ENCODE measurements at regions not wholly inside any gene's neighbourhood (a gene's known extent, or its start where the extent isn't known, plus 50 kb on each side); places are given as distances from the start of the nearest gene placed in this dataset.

- FAIRE-seq, result no peak
These were observed 450.0 kb downstream of the GATA3 start for GRCh38 chr10:8504499-8504898.

GRCh38 chr10:8507156-8507555 lies 452.7 kb downstream of the GATA3 start:
- no peak for FAIRE-seq

GRCh38 chr10:8508882-8509281 lies 454.4 kb downstream of the GATA3 start:
- FAIRE-seq, result no peak

- FAIRE-seq, result no peak
These were observed 456.0 kb downstream of the GATA3 start for GRCh38 chr10:8510471-8510870.

GRCh38 chr10:8511026-8511425 lies 456.5 kb downstream of the GATA3 start:
- no peak for FAIRE-seq

GRCh38 chr10:8513155-8514147 lies 459.0 kb downstream of the GATA3 start:
- FAIRE-seq, result no peak

GRCh38 chr10:8520382-8520781 lies 465.9 kb downstream of the GATA3 start:
- FAIRE-seq, result no peak

GRCh38 chr10:8527773-8528172 lies 473.3 kb downstream of the GATA3 start:
- no peak for FAIRE-seq

GRCh38 chr10:8531116-8531515 lies 476.6 kb downstream of the GATA3 start:
- FAIRE-seq, result no peak

- FAIRE-seq, result no peak
These were observed 478.2 kb downstream of the GATA3 start for GRCh38 chr10:8532647-8533046.

- FAIRE-seq, result no peak
These were observed 479.0 kb downstream of the GATA3 start for GRCh38 chr10:8533462-8533861.

- no peak for FAIRE-seq
These were observed 479.6 kb downstream of the GATA3 start for GRCh38 chr10:8534096-8534495.

- FAIRE-seq, result no peak
These were observed 480.4 kb downstream of the GATA3 start for GRCh38 chr10:8534891-8535290.

- FAIRE-seq, result no peak
These were observed 484.6 kb downstream of the GATA3 start for GRCh38 chr10:8539056-8539455.

GRCh38 chr10:8543361-8544056 lies 489.0 kb downstream of the GATA3 start:
- no peak for FAIRE-seq

GRCh38 chr10:8544057-8544380 lies 489.5 kb downstream of the GATA3 start:
- no peak for FAIRE-seq

- no peak for FAIRE-seq
These were observed 490.0 kb downstream of the GATA3 start for GRCh38 chr10:8544500-8544899.

- no peak for FAIRE-seq
These were observed 500.1 kb downstream of the GATA3 start for GRCh38 chr10:8554574-8554973.

GRCh38 chr10:8556321-8556720 lies 501.8 kb downstream of the GATA3 start:
- FAIRE-seq, result no peak

- no peak for FAIRE-seq
These were observed 509.0 kb downstream of the GATA3 start for GRCh38 chr10:8563478-8563877.

- no peak for FAIRE-seq
These were observed 512.2 kb downstream of the GATA3 start for GRCh38 chr10:8566737-8567136.

GRCh38 chr10:8568401-8568800 lies 513.9 kb downstream of the GATA3 start:
- no peak for FAIRE-seq

GRCh38 chr10:8575620-8576019 lies 521.1 kb downstream of the GATA3 start:
- FAIRE-seq, result no peak

- FAIRE-seq, result no peak
These were observed 521.8 kb downstream of the GATA3 start for GRCh38 chr10:8576281-8576680.
